ENCODE measurements at regions not wholly inside any gene's neighbourhood (a gene's known extent, or its start where the extent isn't known, plus 50 kb on each side); places are given as distances from the start of the nearest gene placed in this dataset.

- TF ChIP-seq CTCF (IDR thresholded peaks at IDR 0.05; ENCODE audit: low read depth, low read length, missing input control), result no peak
- TF ChIP-seq TAF1 (conservative IDR thresholded peaks at IDR 0.05), result no peak
- TF ChIP-seq YY1 (IDR thresholded peaks at IDR 0.05), result no peak
- no peak for TF ChIP-seq REST (IDR thresholded peaks at IDR 0.05)
- TF ChIP-seq ATF3 (IDR thresholded peaks at IDR 0.05), result no peak
- no peak for TF ChIP-seq JUND (IDR thresholded peaks at IDR 0.05)
Measured at GRCh38 chr10:8674230-8674629, 619.7 kb downstream of the GATA3 start.
